H1 (cell line): ENCODE measurements at regions not wholly inside any gene's neighbourhood (a gene's known extent, or its start where the extent isn't known, plus 50 kb on each side); places are given as distances from the start of the nearest gene placed in this dataset.

Experiments
- CTCF ChIA-PET: fragments of 300-600 bp; sonication (Branson Sonifier 250); formaldehyde crosslinking; loops from one replicate; lab custom pipeline; 2021; ENCODE audit not compliant: partially characterized antibody; lab: Charles Lee
- POLR2A ChIA-PET: fragments of 300-600 bp; sonication (Branson Sonifier 250); formaldehyde crosslinking; loops from one replicate; lab custom pipeline; 2021; ENCODE audit warnings: inconsistent platforms; ENCODE audit not compliant: partially characterized antibody; lab: Charles Lee
- DNase-seq, 2 experiments: peaks; one replicate each; pipeline versions ENCODE4 v3.0.0 to v3.0.0-alpha.2; 2010 to 2022; ENCODE audit warnings: low spot score in 2 of 2, low read depth in 1 of 2, mixed read lengths in 1 of 2
- FAIRE-seq: peaks from 2 replicates; lab custom pipeline; 2011; peaks lifted over from hg19 to GRCh38; lab: Jason Lieb, UNC
- H2AFZ ChIP-seq: 2 replicates; pipeline ENCODE4 v1.8.1; 2012; ENCODE audit warnings: low read length, inconsistent platforms
- H2AK5ac ChIP-seq: 2 replicates; pipeline ENCODE4 v1.6.1; 2013; ENCODE audit warnings: low read depth, low read length
- H2BK120ac ChIP-seq: replicated peaks from 2 replicates; pipeline ENCODE3; 2013; ENCODE audit warnings: low read depth, low read length, inconsistent platforms
- H2BK12ac ChIP-seq: 2 replicates; pipeline ENCODE4 v1.6.1; 2013; ENCODE audit warnings: low read depth, low read length
- H2BK15ac ChIP-seq: 2 replicates; pipeline ENCODE4 v1.6.1; 2013; ENCODE audit warnings: low read length
- H2BK20ac ChIP-seq: 2 replicates; pipeline ENCODE4 v1.6.1; 2013; ENCODE audit warnings: low read length
- H2BK5ac ChIP-seq: 2 replicates; pipeline ENCODE4 v1.6.1; 2013; ENCODE audit warnings: low read depth, low read length
- H3K14ac ChIP-seq: 2 replicates; pipeline ENCODE4 v1.6.1; 2013; ENCODE audit warnings: inconsistent platforms; ENCODE audit not compliant: insufficient read length
- H3K18ac ChIP-seq: 2 replicates; pipeline ENCODE4 v1.6.1; 2013; ENCODE audit warnings: low read length; ENCODE audit errors: extremely low read depth
- H3K23ac ChIP-seq: 2 replicates; pipeline ENCODE4 v1.6.1; 2013; ENCODE audit warnings: inconsistent platforms; ENCODE audit not compliant: insufficient read length
- H3K23me2 ChIP-seq: 2 replicates; pipeline ENCODE4 v1.6.1; 2013; ENCODE audit warnings: low read depth, low read length
- H3K27ac ChIP-seq: 2 replicates; pipeline ENCODE4 v1.6.1; 2011; ENCODE audit warnings: low read depth, low read length, inconsistent platforms
- H3K27me3 ChIP-seq, 4 experiments: replicated peaks in 1 of 4; 1 replicate in 1 of 4; 2 replicates in 3 of 4; pipeline versions ENCODE4 v1.6.1 to v1.8.1; 2011 to 2013; ENCODE audit warnings: low read length in 3 of 4, mild to moderate bottlenecking in 3 of 4, inconsistent platforms in 2 of 4, mixed read lengths in 2 of 4, moderate library complexity in 1 of 4; ENCODE audit not compliant: control insufficient read depth in 3 of 4, insufficient read depth in 3 of 4; ENCODE audit errors: extremely low read depth in 1 of 4
- H3K36me3 ChIP-seq, 4 experiments: 2 replicates each; pipeline versions ENCODE4 v1.6.1 to v1.8.1; 2011 to 2013; ENCODE audit warnings: mild to moderate bottlenecking in 4 of 4, low read length in 3 of 4, moderate library complexity in 2 of 4, control low read depth in 1 of 4, inconsistent platforms in 1 of 4; ENCODE audit not compliant: insufficient read depth in 4 of 4, control insufficient read depth in 2 of 4
- H3K4ac ChIP-seq: replicated peaks from 2 replicates; pipeline ENCODE3; 2013; ENCODE audit warnings: low read length, low read depth, mixed read lengths, inconsistent platforms; ENCODE audit not compliant: insufficient read length
- H3K4me1 ChIP-seq, 4 experiments: replicated peaks in 1 of 4; 1 replicate in 1 of 4; 2 replicates in 3 of 4; pipeline versions ENCODE4 v1.6.1 to v1.8.1; 2011 to 2013; ENCODE audit warnings: low read length in 3 of 4, inconsistent platforms in 2 of 4, mixed read lengths in 1 of 4; ENCODE audit not compliant: insufficient read depth in 4 of 4, control insufficient read depth in 3 of 4
- H3K4me2 ChIP-seq, 2 experiments: 2 replicates each; pipeline versions ENCODE4 v1.6.1 to v1.8.1; 2011 to 2013; ENCODE audit warnings: low read depth in 2 of 2, low read length in 2 of 2, control low read depth in 1 of 2, inconsistent platforms in 1 of 2, mild to moderate bottlenecking in 1 of 2; ENCODE audit not compliant: insufficient read depth in 1 of 2
- H3K4me3 ChIP-seq, 4 experiments: fragments of 200-600, 300-600 bp in 1 of 4; sonication (generic), shearing (Covaris generic), sonication (Bioruptor Twin) in 1 of 4; 2 replicates each; pipeline versions ENCODE4 v1.5.1 to v1.8.1; 2011 to 2016; ENCODE audit warnings: low read length in 4 of 4, low read depth in 3 of 4, control low read depth in 2 of 4, inconsistent platforms in 2 of 4, mild to moderate bottlenecking in 2 of 4, mixed read lengths in 1 of 4, moderate library complexity in 1 of 4; ENCODE audit not compliant: insufficient read depth in 2 of 4; ENCODE audit errors: extremely low read depth in 1 of 4
- H3K56ac ChIP-seq: replicated peaks from 2 replicates; pipeline ENCODE3; 2013; ENCODE audit warnings: low read depth, mild to moderate bottlenecking, mixed read lengths, low read length, inconsistent platforms; ENCODE audit not compliant: insufficient read length
- H3K79me1 ChIP-seq: 2 replicates; pipeline ENCODE4 v1.6.1; 2013; ENCODE audit warnings: low read depth, low read length, control low read depth
- H3K79me2 ChIP-seq, 2 experiments: 2 replicates each; pipeline versions ENCODE4 v1.6.1 to v1.8.1; 2012 to 2013; ENCODE audit warnings: low read length in 2 of 2, mild to moderate bottlenecking in 2 of 2, inconsistent platforms in 1 of 2; ENCODE audit not compliant: insufficient read depth in 2 of 2, control insufficient read depth in 1 of 2
- H3K9ac ChIP-seq, 4 experiments: replicated peaks in 1 of 4; 1 replicate in 1 of 4; 2 replicates in 3 of 4; pipeline versions ENCODE4 v1.6.1 to v1.8.1; 2011 to 2013; ENCODE audit warnings: low read depth in 3 of 4, low read length in 3 of 4, control low read depth in 2 of 4, mild to moderate bottlenecking in 2 of 4, moderate library complexity in 2 of 4, inconsistent platforms in 1 of 4; ENCODE audit errors: extremely low read depth in 1 of 4
- H3K9me3 ChIP-seq, 2 experiments: 2 replicates each; pipeline versions ENCODE4 v1.6.1 to v1.8.1; 2012 to 2013; ENCODE audit warnings: mild to moderate bottlenecking in 2 of 2, moderate library complexity in 2 of 2, control low read depth in 1 of 2, inconsistent platforms in 1 of 2, low read depth in 1 of 2, low read length in 1 of 2, mixed read lengths in 1 of 2; ENCODE audit not compliant: insufficient read depth in 2 of 2
- H4K20me1 ChIP-seq, 2 experiments: replicated peaks in 1 of 2; 2 replicates each; pipeline versions ENCODE3 to v1.8.1; 2011 to 2013; ENCODE audit warnings: inconsistent platforms in 2 of 2, low read length in 2 of 2, mild to moderate bottlenecking in 1 of 2; ENCODE audit not compliant: insufficient read depth in 2 of 2, control insufficient read depth in 1 of 2
- H4K5ac ChIP-seq: 2 replicates; pipeline ENCODE4 v1.6.1; 2013; ENCODE audit warnings: low read length, low read depth, mixed read lengths, inconsistent platforms; ENCODE audit not compliant: insufficient read length
- H4K8ac ChIP-seq: 2 replicates; pipeline ENCODE4 v1.8.0; 2013; ENCODE audit warnings: mild to moderate bottlenecking, moderate library complexity, low read length, inconsistent platforms; ENCODE audit not compliant: insufficient read depth; ENCODE audit errors: extremely low read depth
- H4K91ac ChIP-seq: replicated peaks from 2 replicates; pipeline ENCODE3; 2013; ENCODE audit warnings: low read length, mixed read lengths, inconsistent platforms; ENCODE audit not compliant: insufficient read length
- BACH1 ChIP-seq: IDR thresholded peaks from 2 replicates; pipeline ENCODE4 v1.6.1; 2012; ENCODE audit warnings: low read length, improper control_type of control experiment
- JUN ChIP-seq: IDR thresholded peaks from 2 replicates; pipeline ENCODE4 v1.6.1; 2011; ENCODE audit warnings: low read depth, mild to moderate bottlenecking, improper control_type of control experiment, low read length
- JUND ChIP-seq: IDR thresholded peaks from 2 replicates; pipeline ENCODE4 v1.6.1; 2011; ENCODE audit warnings: mild to moderate bottlenecking, improper control_type of control experiment, low read length
- SAP30 ChIP-seq: fragments of 300-600 bp; sonication (generic); IDR thresholded peaks from 2 replicates; pipeline ENCODE4 v1.7.1; 2012; ENCODE audit warnings: low read length, moderate library complexity, mild to moderate bottlenecking, inconsistent platforms; ENCODE audit not compliant: insufficient read depth, insufficient replicate concordance
- SP1 ChIP-seq: IDR thresholded peaks from 2 replicates; pipeline ENCODE4 v1.6.1; 2011; ENCODE audit warnings: low read depth, low read length
- YY1 ChIP-seq: IDR thresholded peaks from 2 replicates; pipeline ENCODE4 v1.6.1; 2011; ENCODE audit warnings: low read depth, mild to moderate bottlenecking, low read length
- WGBS, 2 experiments: shearing (Covaris generic) in 1 of 2; methylation state at CpG; one replicate each; pipeline versions ENCODE4 v1.1.6 to v1.1.7; 2013 to 2015; ENCODE audit warnings: low lambda C conversion rate in 2 of 2, mixed read lengths in 2 of 2, inconsistent platforms in 1 of 2, low coverage in 1 of 2, missing lambda C conversion rate in 1 of 2; ENCODE audit not compliant: insufficient replicate concordance in 2 of 2, insufficient coverage in 1 of 2, insufficient read length in 1 of 2; ENCODE audit errors: extremely low coverage in 1 of 2, missing lambda C conversion rate in 1 of 2; 5-methylcytosine and 5-hydroxymethylcytosine counted together

DNA sequence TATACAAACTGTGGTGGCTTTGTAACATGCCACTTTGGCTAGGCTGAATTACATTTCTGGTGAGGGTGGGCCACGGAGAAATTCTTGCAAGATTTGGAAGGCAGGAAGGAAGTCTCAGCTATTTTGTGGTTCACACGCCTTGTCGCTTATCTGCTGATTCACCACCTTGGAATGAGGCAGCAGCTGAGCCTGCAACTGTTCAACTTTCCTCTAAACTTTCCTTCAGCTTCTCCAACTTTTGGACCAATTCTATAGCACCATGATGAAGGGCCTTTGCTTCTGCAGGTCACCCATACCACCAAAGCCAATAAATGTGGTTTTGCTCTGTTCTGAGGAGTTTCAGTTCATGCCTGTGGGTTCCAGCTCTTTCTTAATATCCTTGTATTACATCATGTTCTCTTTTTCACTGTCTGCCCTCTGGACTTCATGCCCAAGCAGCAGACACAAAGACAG, 337.6 kb upstream of the SNX7 start:
- Histone ChIP-seq H3K79me2 (no peaks in the 10 kb centered on the region), H2BK120ac (no peak overlapping the region), H3K14ac (no peak overlapping the region), H3K4ac (no peak overlapping the region), H2AFZ (peak overlapping the region; percentile 80; the same call in 1 of the 2 replicates), H3K4me1 (no peaks in the 10 kb centered on the region), H3K9me3 (no peaks in the 10 kb centered on the region), H3K23ac (no peak overlapping the region), H2BK12ac (peak overlapping the region; percentile 28), H2BK15ac (no peak overlapping the region), H4K8ac (no peak overlapping the region), H3K18ac (no peak overlapping the region), H2BK5ac (peak overlapping the region; percentile 62), H3K27ac (no peak overlapping the region), H4K20me1 (no peaks in the 10 kb centered on the region), H2AK5ac (no peak overlapping the region), H4K5ac (no peak overlapping the region), H3K27me3 (no peaks in the 10 kb centered on the region), H4K91ac (no peak overlapping the region), H3K79me1 (no peaks in the 10 kb centered on the region), H3K36me3 (no peaks in the 10 kb centered on the region), H2BK20ac (no peak overlapping the region), H3K9ac (no peak overlapping the region), H3K23me2 (no peaks in the 10 kb centered on the region), H3K56ac (no peak overlapping the region), H3K4me2 (no peak overlapping the region), H3K4me3 (no peak overlapping the region)
- ChIA-PET CTCF (interaction anchor here (0.9 to 1.0 kb wide), 2 partner anchors 11 to 16 kb away, joined by 3 read pairs; no protein-coding TSS in a partner anchor), POLR2A (no interaction called here)
- TF ChIP-seq SP1: no peak
- TF ChIP-seq JUND: peak; percentile 80
- TF ChIP-seq BACH1: no peak
- no peak for TF ChIP-seq YY1
- no peak for TF ChIP-seq JUN
- TF ChIP-seq SAP30: no peak
- 87% methylated on average over 3 of the region's 3 CpGs; no CpG with 5 or more reads in 1 of the 2 experiments for WGBS, 2 experiments
- FAIRE-seq (peak; percentile 42), DNase-seq (peak in 1 of 2 experiments; percentile 19)
